ENCODE measurements at regions not wholly inside any gene's neighbourhood (a gene's known extent, or its start where the extent isn't known, plus 50 kb on each side); places are given as distances from the start of the nearest gene placed in this dataset.
A peak's percentile ranks its signal among the peaks of the same experiment; 100 is the strongest.

DNA sequence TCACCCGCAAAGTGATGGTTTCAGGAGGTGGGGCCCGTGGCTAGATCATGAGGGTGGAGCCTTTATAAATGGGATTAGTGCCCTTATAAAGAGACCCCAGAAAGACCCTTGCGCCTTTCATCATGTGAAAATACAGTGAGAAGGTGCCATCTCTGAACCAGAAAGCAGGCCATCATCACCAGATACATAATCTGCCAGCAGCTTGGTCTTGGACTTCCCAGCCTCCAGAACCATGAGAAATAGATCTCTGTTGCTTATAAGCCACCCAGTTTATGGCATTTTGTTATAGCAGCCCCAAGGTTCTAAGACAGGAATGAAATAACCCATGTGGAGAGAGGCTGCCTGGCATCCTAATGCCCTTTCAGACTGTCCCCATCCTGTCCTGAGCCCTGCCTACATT is 127.8 kb upstream of the SMAD3 start:
- peak in 1 of 2 experiments; percentile 6 for DNase-seq
- CTCF ChIA-PET, result interaction anchor here (0.8 kb wide), 1 partner anchor 10 kb away, joined by 4 read pairs; no protein-coding TSS in a partner anchor
- H3K9me3 ChIP-seq, result peaks cover 14% of the 10 kb centered on the region
- Mint-ChIP-seq H3K4me1 (ENCODE audit: low read depth, unreplicated experiment) (peaks cover 7% of the 10 kb centered on the region), H3K27ac (ENCODE audit: unreplicated experiment) (no peak overlapping the region), H3K36me3 (ENCODE audit: insufficient read depth, unreplicated experiment) (peaks cover 6% of the 10 kb centered on the region), H3K27me3 (ENCODE audit: insufficient read depth, unreplicated experiment) (no peaks in the 10 kb centered on the region), H3K9me3 (ENCODE audit: unreplicated experiment) (peaks cover 17% of the 10 kb centered on the region), H3K4me3 (ENCODE audit: unreplicated experiment) (no peak overlapping the region)
- H3K36me3 ChIP-seq (ENCODE audit: control insufficient read depth, insufficient read depth, low read length), result no peaks in the 10 kb centered on the region
- POLR2A ChIA-PET, result no interaction called here
- BruUV-seq (replicated peaks), result no TSS peak
- intact Hi-C loops (cut with micrococcal nuclease; ENCODE audit: unreplicated experiment), result no loop called here
- no peaks in the 10 kb centered on the region for H3K27me3 ChIP-seq (replicated peaks; ENCODE audit: control insufficient read depth, insufficient read depth, low read length)
- peaks cover 12% of the 10 kb centered on the region for H3K4me1 ChIP-seq
- TF ChIP-seq, protein P1, sequence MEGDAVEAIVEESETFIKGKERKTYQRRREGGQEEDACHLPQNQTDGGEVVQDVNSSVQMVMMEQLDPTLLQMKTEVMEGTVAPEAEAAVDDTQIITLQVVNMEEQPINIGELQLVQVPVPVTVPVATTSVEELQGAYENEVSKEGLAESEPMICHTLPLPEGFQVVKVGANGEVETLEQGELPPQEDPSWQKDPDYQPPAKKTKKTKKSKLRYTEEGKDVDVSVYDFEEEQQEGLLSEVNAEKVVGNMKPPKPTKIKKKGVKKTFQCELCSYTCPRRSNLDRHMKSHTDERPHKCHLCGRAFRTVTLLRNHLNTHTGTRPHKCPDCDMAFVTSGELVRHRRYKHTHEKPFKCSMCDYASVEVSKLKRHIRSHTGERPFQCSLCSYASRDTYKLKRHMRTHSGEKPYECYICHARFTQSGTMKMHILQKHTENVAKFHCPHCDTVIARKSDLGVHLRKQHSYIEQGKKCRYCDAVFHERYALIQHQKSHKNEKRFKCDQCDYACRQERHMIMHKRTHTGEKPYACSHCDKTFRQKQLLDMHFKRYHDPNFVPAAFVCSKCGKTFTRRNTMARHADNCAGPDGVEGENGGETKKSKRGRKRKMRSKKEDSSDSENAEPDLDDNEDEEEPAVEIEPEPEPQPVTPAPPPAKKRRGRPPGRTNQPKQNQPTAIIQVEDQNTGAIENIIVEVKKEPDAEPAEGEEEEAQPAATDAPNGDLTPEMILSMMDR (IDR thresholded peaks at IDR 0.05; ENCODE audit: insufficient read depth in 1 of 2, low read depth in 1 of 2, low read length in 1 of 2, severe bottlenecking in 1 of 2, unreplicated experiment in 1 of 2), result no peak
- H3K4me3 ChIP-seq (ENCODE audit: low read depth, low read length), result no peak overlapping the region

DNA sequence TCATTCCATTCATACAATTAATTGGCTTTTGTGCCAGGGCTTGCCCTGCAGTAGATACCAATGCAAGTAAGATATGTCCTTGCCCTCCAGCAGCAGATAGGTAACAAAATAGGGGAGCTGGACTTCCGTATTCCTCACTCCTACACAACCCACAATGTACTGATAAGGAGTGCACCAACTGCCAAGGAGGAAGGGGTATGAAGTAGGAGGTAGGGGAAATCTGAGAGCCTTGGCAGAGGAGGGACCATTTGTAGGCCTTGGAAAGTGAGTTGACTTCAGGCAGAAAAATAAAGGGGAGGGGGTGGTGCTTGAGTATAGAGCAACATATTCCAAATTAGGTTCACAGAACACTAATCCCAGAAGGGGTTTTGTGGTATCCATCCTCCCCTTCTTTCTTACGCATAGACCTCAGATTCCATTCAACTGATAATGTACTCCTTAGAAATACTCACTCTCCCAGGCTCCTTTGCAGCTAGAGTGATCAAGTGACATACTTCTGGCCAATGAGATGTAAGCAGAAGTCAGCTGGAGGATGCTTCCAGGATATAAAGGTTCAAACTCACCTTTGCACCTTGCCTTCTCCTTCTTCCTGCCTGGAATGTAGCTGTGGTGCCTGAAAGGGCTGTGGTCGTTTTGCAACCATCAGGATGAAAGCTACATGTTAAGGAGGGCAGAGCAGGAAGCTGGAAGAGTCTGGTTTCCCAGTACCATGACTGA is 127.1 kb upstream of the SMAD3 start:
- Histone ChIP-seq H3K27me3 (replicated peaks; ENCODE audit: control insufficient read depth, insufficient read depth, low read length) (no peaks in the 10 kb centered on the region), H3K4me3 (ENCODE audit: low read depth, low read length) (no peak overlapping the region), H3K9me3 (peaks cover 12% of the 10 kb centered on the region), H3K4me1 (peaks cover 8% of the 10 kb centered on the region), H3K36me3 (ENCODE audit: control insufficient read depth, insufficient read depth, low read length) (no peaks in the 10 kb centered on the region)
- Mint-ChIP-seq H3K4me1 (ENCODE audit: low read depth, unreplicated experiment) (peaks cover under 1% of the 10 kb centered on the region), H3K4me3 (ENCODE audit: unreplicated experiment) (no peak overlapping the region), H3K27ac (ENCODE audit: unreplicated experiment) (no peak overlapping the region), H3K9me3 (ENCODE audit: unreplicated experiment) (peaks cover 17% of the 10 kb centered on the region), H3K27me3 (ENCODE audit: insufficient read depth, unreplicated experiment) (no peaks in the 10 kb centered on the region), H3K36me3 (ENCODE audit: insufficient read depth, unreplicated experiment) (peaks cover 6% of the 10 kb centered on the region)
- POLR2A ChIA-PET, result no interaction called here
- peak; percentile 40 to 62 for DNase-seq
- intact Hi-C loops (cut with micrococcal nuclease; ENCODE audit: unreplicated experiment), result no loop called here
- CTCF ChIA-PET, result no interaction called here
- TF ChIP-seq, protein P1 (IDR thresholded peaks at IDR 0.05; ENCODE audit: insufficient read depth in 1 of 2, low read depth in 1 of 2, low read length in 1 of 2, severe bottlenecking in 1 of 2, unreplicated experiment in 1 of 2), result no peak
- BruUV-seq (replicated peaks), result no TSS peak

DNA sequence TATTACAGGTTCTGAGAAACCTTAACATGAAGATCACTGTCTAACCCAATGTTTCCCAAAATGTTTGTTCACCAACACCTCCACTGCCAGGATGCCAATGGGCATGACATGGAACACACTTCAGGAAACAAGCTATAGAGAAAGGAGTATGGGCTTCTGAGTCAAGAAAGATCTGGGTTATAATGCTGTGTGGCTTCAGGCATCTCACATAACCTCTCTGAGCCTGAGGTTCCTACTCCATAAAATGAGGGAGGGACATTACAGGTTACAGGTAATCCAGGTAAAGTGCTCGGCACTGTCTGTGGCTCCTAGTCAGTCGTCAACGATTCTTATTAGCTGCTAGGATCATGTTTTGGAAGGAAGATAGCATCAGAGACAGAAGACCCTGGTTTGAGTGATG is 126.4 kb upstream of the SMAD3 start:
- no peak overlapping the region for H3K27ac Mint-ChIP-seq (ENCODE audit: unreplicated experiment)
- peak in 1 of 2 experiments; percentile 1 for DNase-seq
- H3K27me3 ChIP-seq (replicated peaks; ENCODE audit: control insufficient read depth, insufficient read depth, low read length), result no peaks in the 10 kb centered on the region
- H3K4me3 Mint-ChIP-seq (ENCODE audit: unreplicated experiment), result no peak overlapping the region
- no peaks in the 10 kb centered on the region for H3K4me1 Mint-ChIP-seq (ENCODE audit: low read depth, unreplicated experiment)
- no peaks in the 10 kb centered on the region for H3K36me3 ChIP-seq (ENCODE audit: control insufficient read depth, insufficient read depth, low read length)
- peaks cover 5% of the 10 kb centered on the region for H3K9me3 ChIP-seq
- intact Hi-C loops (cut with micrococcal nuclease; ENCODE audit: unreplicated experiment), result no loop called here
- H3K9me3 Mint-ChIP-seq (ENCODE audit: unreplicated experiment), result peaks cover 17% of the 10 kb centered on the region
- peaks cover 8% of the 10 kb centered on the region for H3K4me1 ChIP-seq
- TF ChIP-seq, protein P1 (IDR thresholded peaks at IDR 0.05; ENCODE audit: insufficient read depth in 1 of 2, low read depth in 1 of 2, low read length in 1 of 2, severe bottlenecking in 1 of 2, unreplicated experiment in 1 of 2), result no peak
- no peaks in the 10 kb centered on the region for H3K27me3 Mint-ChIP-seq (ENCODE audit: insufficient read depth, unreplicated experiment)
- H3K4me3 ChIP-seq (ENCODE audit: low read depth, low read length), result no peak overlapping the region
- ChIA-PET CTCF (no interaction called here), POLR2A (no interaction called here)
- H3K36me3 Mint-ChIP-seq (ENCODE audit: insufficient read depth, unreplicated experiment), result peaks cover 6% of the 10 kb centered on the region
- no TSS peak for BruUV-seq (replicated peaks)

Measured in Caco-2 (cell line).